ENCODE measurements at regions not wholly inside any gene's neighbourhood (a gene's known extent, or its start where the extent isn't known, plus 50 kb on each side); places are given as distances from the start of the nearest gene placed in this dataset.

DNA sequence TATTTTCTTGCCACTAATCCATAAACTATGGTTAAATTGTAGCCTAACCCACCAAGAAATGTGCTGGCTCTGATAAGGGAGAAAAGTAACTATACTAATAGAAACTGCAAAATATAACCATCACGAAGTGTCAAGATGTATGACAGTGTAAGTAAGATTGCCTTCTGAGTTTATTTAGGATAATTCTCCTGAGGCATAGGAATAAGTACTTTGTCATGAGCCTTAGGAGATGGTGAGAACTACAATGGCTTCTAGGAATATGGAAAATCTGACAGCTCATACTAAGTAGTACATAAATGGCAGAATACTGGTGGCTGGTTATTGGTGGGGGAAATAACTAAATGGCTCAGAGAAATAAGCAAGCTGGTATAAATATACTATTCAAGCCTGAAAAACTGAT, 543.9 kb downstream of the PRR16 start:
- Mint-ChIP-seq H3K9me3 (ENCODE audit: insufficient read depth) (peaks cover 5% of the 10 kb centered on the region), H3K27ac (no peak overlapping the region), H3K4me1 (no peaks in the 10 kb centered on the region), H3K27me3 (no peaks in the 10 kb centered on the region), H3K4me3 (no peak overlapping the region)
- H3K79me2 ChIP-seq (ENCODE audit: control insufficient read depth, insufficient read depth, low read length): no peaks in the 10 kb centered on the region
- ChIA-PET POLR2A (no interaction called here), CTCF (no interaction called here)
- no peak overlapping the region for H3K27ac ChIP-seq (ENCODE audit: low read length in 2 of 2)
- DNase-seq: no peak
- no peaks in the 10 kb centered on the region for H3K4me1 ChIP-seq (ENCODE audit: control insufficient read depth in 2 of 2, insufficient read depth in 2 of 2, low read length in 2 of 2)
- no peak overlapping the region for H2AFZ ChIP-seq (ENCODE audit: insufficient read depth, low read depth, low read length, poor library complexity, severe bottlenecking)
- no peaks in the 10 kb centered on the region for H3K27me3 ChIP-seq (replicated peaks in 1 of 4; ENCODE audit: control extremely low read depth in 1 of 4, control insufficient read depth in 3 of 4, insufficient read depth in 4 of 4, low read length in 3 of 4)
- no peak for TF ChIP-seq EZH2 (IDR thresholded peaks at IDR 0.05; ENCODE audit: borderline replicate concordance, insufficient read depth, low read depth, low read length, poor library complexity, severe bottlenecking)
- TF ChIP-seq, protein P1, sequence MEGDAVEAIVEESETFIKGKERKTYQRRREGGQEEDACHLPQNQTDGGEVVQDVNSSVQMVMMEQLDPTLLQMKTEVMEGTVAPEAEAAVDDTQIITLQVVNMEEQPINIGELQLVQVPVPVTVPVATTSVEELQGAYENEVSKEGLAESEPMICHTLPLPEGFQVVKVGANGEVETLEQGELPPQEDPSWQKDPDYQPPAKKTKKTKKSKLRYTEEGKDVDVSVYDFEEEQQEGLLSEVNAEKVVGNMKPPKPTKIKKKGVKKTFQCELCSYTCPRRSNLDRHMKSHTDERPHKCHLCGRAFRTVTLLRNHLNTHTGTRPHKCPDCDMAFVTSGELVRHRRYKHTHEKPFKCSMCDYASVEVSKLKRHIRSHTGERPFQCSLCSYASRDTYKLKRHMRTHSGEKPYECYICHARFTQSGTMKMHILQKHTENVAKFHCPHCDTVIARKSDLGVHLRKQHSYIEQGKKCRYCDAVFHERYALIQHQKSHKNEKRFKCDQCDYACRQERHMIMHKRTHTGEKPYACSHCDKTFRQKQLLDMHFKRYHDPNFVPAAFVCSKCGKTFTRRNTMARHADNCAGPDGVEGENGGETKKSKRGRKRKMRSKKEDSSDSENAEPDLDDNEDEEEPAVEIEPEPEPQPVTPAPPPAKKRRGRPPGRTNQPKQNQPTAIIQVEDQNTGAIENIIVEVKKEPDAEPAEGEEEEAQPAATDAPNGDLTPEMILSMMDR (IDR thresholded peaks at IDR 0.05): no peak
- no peak for ATAC-seq (ENCODE audit: low read depth)
- H3K4me3 ChIP-seq (ENCODE audit: control extremely low read depth in 1 of 5, extremely low read depth in 1 of 5, insufficient read depth in 1 of 5, low read depth in 2 of 5, low read length in 4 of 5): no peak overlapping the region
- no peak overlapping the region for H3K9ac ChIP-seq (ENCODE audit: low read length)
- H3K9me3 ChIP-seq (ENCODE audit: control extremely low read depth in 1 of 3, control insufficient read depth in 2 of 3, insufficient read depth in 1 of 3, low read length in 2 of 3): no peaks in the 10 kb centered on the region
- no peak overlapping the region for H3K4me2 ChIP-seq (replicated peaks; ENCODE audit: low read depth, low read length, poor library complexity, severe bottlenecking)
- no peaks in the 10 kb centered on the region for H3K36me3 ChIP-seq (replicated peaks in 1 of 2; ENCODE audit: control extremely low read depth in 1 of 2, control insufficient read depth in 1 of 2, extremely low read depth in 1 of 2, insufficient read depth in 2 of 2, low read length in 1 of 2)
- H4K20me1 ChIP-seq (ENCODE audit: control insufficient read depth, insufficient read depth, low read length, poor library complexity, severe bottlenecking): no peaks in the 10 kb centered on the region
- intact Hi-C loops (cut with micrococcal nuclease): no loop called here
- WGBS (ENCODE audit: insufficient coverage): no CpG with 5 or more reads among the region's 1 CpG

- peaks cover 5% of the 10 kb centered on the region for H3K9me3 Mint-ChIP-seq (ENCODE audit: insufficient read depth)
- Histone ChIP-seq H3K79me2 (ENCODE audit: control insufficient read depth, insufficient read depth, low read length) (no peaks in the 10 kb centered on the region), H4K20me1 (ENCODE audit: control insufficient read depth, insufficient read depth, low read length, poor library complexity, severe bottlenecking) (no peaks in the 10 kb centered on the region), H2AFZ (ENCODE audit: insufficient read depth, low read depth, low read length, poor library complexity, severe bottlenecking) (no peak overlapping the region), H3K4me2 (replicated peaks; ENCODE audit: low read depth, low read length, poor library complexity, severe bottlenecking) (no peak overlapping the region), H3K4me3 (ENCODE audit: control extremely low read depth in 1 of 5, extremely low read depth in 1 of 5, insufficient read depth in 1 of 5, low read depth in 2 of 5, low read length in 4 of 5) (no peak overlapping the region), H3K27me3 (replicated peaks in 1 of 4; ENCODE audit: control extremely low read depth in 1 of 4, control insufficient read depth in 3 of 4, insufficient read depth in 4 of 4, low read length in 3 of 4) (no peaks in the 10 kb centered on the region), H3K4me1 (ENCODE audit: control insufficient read depth in 2 of 2, insufficient read depth in 2 of 2, low read length in 2 of 2) (no peaks in the 10 kb centered on the region), H3K27ac (ENCODE audit: low read length in 2 of 2) (no peak overlapping the region), H3K9ac (ENCODE audit: low read length) (no peak overlapping the region), H3K9me3 (ENCODE audit: control extremely low read depth in 1 of 3, control insufficient read depth in 2 of 3, insufficient read depth in 1 of 3, low read length in 2 of 3) (no peaks in the 10 kb centered on the region), H3K36me3 (replicated peaks in 1 of 2; ENCODE audit: control extremely low read depth in 1 of 2, control insufficient read depth in 1 of 2, extremely low read depth in 1 of 2, insufficient read depth in 2 of 2, low read length in 1 of 2) (no peaks in the 10 kb centered on the region)
- H3K27ac Mint-ChIP-seq: no peak overlapping the region
- no peak overlapping the region for H3K4me3 Mint-ChIP-seq
- intact Hi-C loops (cut with micrococcal nuclease): no loop called here
- DNase-seq (no peak), ATAC-seq (ENCODE audit: low read depth) (no peak)
- CTCF ChIA-PET: no interaction called here
- POLR2A ChIA-PET: no interaction called here
- TF ChIP-seq, protein P1 (IDR thresholded peaks at IDR 0.05): no peak
- no peak for TF ChIP-seq EZH2 (IDR thresholded peaks at IDR 0.05; ENCODE audit: borderline replicate concordance, insufficient read depth, low read depth, low read length, poor library complexity, severe bottlenecking)
- H3K4me1 Mint-ChIP-seq: no peaks in the 10 kb centered on the region
- H3K27me3 Mint-ChIP-seq: no peaks in the 10 kb centered on the region
These were observed 545.0 kb downstream of the PRR16 start for GRCh38 chr5:121009058-121009457.

Data from B cell (primary cell).